Fibroblast of skin of left quadriceps (primary cell): ENCODE measurements at regions not wholly inside any gene's neighbourhood (a gene's known extent, or its start where the extent isn't known, plus 50 kb on each side); places are given as distances from the start of the nearest gene placed in this dataset.
A peak's percentile ranks its signal among the peaks of the same experiment; 100 is the strongest.
"Not testable (repeated sequence)": the region's sequence is repeated elsewhere in the genome, so short reads cannot be mapped to it uniquely, and the experiment has no call there.

Source experiments
- DNase-seq, 2 experiments: peaks; one replicate each; pipeline ENCODE4 v3.0.0-alpha.2; 2013; ENCODE audit warnings: low read depth in 2 of 2

- no peak for DNase-seq
These were observed 103.8 kb upstream of the LANCL2 start for GRCh38 chr7:55261386-55261770.

- not testable (repeated sequence) for DNase-seq
These were observed 99.8 kb upstream of the LANCL2 start for GRCh38 chr7:55265328-55265727.

DNA sequence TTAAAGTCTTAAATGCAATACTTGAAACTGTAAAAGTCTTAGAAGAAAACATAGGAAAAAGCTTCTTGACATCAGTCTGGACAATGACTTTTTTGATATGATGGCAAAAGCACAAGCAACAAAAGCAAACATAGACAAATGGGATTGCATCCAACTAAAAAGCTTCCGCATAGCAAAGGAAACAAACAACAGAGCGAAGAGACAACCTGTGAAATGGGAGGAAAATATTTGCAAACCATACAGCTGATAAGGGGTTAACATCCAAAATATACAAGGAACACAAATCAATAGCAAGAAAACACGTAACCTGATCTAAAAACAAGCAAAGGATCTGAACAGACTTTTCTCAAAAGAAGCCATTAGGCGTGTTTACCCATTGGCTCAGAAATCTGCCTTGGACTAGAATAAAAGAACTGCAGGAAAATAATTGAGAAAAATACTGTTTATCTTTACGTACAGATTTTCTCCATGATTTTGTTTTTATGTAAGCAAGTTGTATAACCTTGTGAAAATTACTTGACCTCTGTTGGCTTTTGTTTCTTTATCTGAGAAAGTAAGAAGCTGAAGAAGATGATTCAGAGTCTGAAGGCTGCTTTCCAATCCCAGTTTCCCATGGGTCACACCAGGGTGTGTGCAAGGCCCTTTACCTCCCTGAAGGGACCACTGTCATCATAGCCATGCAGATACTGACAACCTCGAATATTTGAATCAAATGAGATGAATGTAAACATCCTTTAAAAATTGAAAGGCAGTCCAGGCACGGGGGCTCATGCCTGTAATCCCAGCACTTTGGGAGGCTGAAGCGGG, 99.1 kb upstream of the LANCL2 start:
- DNase-seq, result no peak

GRCh38 chr7:55271069-55271626, 94.0 kb upstream of the LANCL2 start:
- DNase-seq, result no peak

DNA sequence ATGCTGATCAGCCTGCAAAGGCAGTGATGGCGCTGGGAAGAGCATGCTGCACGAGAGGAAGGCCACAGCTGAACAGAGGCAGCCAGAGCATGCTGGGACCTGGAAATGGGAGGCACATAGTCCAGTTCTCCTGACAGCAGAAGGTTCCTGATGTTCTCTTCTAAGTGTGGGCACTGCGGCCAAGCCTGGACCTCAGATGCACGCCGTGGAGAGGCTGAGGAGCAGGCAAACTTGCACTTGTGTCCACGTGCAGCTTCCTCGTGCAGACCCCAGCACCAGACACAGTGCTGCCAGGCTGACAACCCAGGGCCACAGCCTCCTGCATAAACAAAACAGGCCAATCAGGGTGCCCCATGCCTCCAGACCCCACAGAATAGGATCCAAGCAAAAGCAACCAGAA, 93.5 kb upstream of the LANCL2 start:
- DNase-seq, result no peak

GRCh38 chr7:55272328-55272727, 92.8 kb upstream of the LANCL2 start:
- no peak for DNase-seq

DNA sequence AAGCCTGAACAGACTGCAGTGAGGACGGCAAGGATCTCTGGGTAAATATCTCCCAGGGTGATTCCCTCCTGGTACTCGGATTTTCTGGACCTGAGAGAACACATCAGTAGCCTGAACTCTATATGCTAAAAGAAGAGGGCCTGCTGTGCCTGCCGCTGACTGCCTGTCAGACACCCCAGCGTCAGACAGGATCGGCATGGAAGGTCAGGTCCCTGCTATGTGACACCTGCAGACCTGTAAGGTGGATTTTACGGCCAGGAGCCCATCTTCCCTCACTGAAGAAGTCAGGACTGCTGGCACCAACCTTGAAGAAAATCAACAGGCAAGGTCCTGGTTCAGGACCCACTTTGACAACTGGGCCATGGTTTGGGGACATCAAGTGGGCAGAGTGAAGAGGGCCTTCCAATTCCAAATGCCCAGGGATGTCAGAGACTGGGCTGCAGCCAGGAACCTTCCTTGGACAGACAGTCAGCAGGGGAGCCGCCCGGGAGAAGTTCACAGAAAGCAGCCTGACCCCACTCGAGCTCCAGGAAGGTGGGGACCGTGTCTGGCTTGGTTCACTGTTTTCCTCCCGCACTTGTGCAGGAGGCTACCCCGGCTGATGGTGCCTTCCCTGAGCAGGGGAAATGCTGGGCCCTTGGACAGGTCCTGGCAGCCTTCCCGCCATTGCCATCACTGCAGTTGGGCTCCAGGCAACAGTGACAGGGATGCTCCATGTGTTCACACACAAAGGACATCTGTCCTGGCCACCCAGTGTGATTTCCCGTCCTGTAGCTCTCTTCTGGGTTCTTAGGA, 91.8 kb upstream of the LANCL2 start:
- DNase-seq, result no peak

DNA sequence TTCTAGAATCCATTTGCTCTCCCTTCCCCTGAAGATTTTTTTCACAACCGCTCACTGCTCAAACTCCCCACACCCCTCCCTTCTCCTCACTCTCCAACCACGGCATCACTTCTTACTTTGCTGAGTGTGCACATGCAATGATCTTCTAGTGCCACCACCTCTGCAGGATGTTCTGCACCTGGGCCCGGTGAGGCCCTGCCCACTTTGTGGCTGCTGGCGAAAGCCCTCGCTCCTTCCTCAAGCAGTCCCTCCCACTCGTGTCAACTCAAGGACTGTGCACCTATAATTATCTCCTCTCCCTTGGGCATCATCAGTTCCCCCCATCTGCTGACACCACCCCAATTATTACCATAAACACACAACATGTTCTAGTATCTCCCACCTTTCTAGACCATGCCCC, 91.0 kb upstream of the LANCL2 start:
- DNase-seq, result no peak

DNA sequence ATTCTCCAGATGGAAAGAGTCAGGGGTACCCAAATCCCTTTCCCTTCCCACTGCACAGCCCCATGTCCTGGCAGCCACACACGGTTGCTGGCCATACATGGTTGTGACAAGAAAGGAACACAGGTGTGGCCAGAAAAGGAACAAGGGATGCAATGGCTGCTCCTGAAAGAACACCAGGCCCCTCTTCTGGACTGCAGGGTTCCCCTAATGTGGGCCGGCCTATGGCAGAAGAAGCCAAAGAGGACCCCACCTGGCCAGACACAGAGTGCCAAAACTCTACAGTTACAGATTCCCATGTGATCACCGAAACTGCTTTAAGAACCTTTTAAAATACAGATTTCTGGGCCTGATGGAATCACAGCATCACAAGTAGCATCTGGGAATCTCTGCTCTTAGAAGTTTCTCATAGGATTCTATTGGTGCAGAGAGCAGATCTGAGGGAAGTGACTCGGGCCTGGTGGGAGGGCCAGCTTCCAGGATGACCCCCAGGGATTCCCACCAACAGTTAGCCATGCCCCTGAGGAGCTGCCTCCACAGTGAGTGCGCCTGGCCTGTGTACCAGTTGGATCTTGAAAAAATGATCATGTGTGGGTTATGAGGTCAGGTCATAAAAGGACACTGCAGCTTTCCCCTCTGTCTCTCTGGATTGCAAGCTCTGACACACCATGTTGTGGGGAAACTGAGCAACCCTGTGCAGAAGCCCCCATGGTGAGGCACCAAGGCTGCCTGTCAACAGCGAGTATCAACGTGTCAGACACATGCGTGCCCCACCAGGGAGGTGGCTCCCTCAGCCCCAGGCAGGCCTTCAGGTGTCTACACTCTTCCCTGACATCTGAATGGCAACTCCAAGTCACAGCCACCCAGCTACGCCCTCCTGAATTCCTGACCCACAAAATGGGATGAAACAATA, 89.6 kb upstream of the LANCL2 start:
- DNase-seq, result no peak

GRCh38 chr7:55276572-55277295, 88.4 kb upstream of the LANCL2 start:
- no peak for DNase-seq

DNA sequence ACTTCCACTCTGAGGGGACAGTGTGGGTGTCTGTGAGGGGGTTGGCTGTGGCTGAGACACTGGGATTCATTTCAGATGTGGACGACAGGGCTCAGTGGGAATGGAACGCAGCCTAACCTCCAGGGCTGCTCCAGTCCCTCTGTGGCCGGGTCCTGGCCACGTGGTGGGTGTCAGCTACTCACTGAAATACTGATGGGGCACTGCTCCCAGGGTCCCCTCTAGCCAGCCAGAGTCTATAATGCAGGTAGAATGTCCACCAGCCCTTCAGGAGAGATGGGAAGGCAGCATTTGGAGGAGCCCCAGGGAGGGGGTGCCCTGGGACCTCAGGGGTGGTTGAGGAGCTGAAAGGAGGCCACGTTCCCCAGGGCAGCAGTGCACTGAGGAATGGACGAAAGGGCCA, 87.2 kb upstream of the LANCL2 start:
- DNase-seq, result no peak

- DNase-seq, result no peak
These were observed 86.8 kb upstream of the LANCL2 start for GRCh38 chr7:55278321-55278720.

GRCh38 chr7:55279080-55279845, 85.9 kb upstream of the LANCL2 start:
- DNase-seq, result no peak

DNA sequence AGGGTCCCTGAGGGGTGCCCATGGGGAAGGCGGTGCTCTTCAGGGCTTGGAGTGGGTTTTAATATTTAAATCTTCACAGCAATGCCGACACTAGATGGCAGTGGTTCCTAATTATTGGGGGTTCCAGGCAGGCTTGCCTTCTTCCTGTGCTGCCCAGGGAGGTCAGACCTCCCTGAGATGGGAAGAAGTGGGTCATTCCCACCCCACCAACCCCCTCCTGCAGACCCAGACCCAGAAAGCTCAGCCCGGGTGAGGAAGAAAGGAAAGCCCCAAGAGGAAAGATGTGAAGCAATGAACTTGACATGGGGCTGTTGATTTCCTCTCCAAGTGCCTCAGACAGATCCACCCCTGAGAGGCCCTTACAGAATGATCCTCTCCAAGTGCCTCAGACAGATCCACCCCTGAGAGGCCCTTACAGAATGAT, 85.1 kb upstream of the LANCL2 start:
- peak; percentile 30 to 41 for DNase-seq

GRCh38 chr7:55285665-55286064, 79.5 kb upstream of the LANCL2 start:
- no peak for DNase-seq

DNA sequence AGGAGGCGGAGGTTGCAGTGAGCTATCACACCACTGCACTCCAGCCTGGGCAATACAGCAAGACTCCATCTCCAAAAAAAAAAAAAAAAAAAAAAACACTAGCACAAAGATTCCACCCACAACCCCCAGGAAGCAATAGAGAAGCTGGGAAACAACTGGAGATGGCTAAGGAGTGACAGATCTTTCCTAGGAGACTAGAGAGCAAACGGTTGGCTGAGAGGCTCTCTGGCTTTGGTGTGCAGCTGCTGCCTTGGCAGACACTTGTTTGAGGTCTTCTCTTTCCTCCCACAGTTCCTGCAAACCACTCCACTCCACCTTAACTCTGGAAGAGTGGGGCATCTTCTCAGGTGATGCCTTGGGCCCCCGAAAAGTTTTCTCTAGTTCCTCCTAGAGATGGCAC, 78.5 kb upstream of the LANCL2 start:
- DNase-seq, result no peak

DNA sequence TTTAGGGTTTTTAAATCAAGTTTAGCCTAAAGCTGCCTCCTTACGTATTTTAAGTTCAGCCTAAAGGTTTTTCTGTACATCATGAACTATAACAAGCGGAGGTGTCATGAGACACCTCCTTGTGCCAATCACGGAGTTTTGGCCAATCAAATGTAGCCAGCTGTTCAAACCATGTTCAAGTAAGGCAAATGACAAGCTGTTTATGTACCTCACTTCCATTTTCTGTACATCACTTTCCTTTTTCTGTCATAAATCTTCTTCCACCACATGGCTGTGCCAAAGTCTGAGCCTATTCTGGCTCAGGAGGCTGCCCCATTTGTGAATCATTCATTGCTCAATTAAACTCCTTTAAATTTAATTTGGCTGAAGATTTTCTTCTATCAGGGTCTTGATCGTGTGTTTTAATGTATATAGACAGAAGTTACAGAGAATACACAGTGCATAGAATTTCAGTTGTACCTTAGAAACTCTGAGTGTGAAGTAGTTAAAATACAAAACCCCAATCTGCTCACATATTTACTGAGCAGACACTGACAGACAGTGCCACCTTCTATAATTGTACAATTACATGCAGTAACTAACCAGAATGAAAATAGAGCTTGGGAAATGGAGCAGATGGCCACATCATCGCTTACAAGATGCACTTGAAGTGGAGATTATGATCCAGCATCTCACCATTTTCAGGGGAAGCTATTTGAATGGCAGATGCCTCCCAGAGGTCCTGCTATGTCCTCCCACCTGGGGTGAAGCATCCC, 76.9 kb upstream of the LANCL2 start:
- no peak for DNase-seq

DNA sequence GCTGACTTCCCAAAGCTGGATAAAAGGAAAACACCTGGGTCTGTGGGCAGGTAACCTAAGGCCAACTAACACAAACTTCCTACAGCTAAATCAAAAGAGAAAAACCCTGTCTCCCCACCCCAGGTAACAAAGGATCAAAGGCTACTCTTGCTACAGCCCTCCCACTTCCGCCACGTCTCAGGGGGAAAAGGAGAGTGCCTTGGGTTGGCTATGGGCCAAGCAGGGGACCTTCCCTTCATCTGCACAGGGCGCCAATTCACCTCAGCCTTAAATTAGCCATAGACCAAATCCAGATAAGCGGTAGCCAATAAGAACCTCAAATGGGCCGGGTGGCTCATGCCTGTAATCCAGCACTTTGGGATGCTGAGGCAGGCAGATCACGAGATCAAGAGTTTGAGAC, 69.1 kb upstream of the LANCL2 start:
- DNase-seq, result no peak

DNA sequence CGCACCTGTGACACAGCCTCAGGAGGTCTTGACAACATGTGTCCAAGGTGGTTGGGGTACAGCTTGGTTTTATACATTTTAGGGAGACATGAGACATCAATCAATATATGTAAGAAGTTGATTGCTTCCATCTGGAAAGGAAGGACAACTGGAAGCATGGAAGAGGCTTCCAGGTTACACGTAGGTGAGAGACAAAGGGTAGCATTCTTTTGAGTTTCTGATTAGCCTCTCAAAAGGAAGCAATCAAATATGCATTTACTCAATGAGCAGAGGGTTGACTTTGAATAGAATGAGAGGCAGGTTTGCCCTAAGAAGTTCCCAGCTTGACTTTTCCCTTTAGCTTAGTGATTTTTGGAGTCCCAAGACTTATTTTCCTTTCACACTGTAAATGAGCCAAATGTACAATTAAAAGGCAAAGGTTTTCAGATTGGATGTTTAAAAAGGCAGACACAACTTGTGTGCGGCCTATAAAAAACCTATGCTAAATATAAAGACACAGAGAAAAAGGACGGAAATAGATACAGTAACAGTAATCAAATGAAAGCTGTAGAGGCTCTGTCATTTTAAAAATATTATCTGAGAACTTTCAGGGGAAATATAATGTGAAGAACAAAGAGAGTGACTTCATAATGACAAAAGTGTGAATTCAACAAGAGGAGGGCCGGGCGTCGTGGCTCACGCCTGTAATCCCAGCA, 65.7 kb upstream of the LANCL2 start:
- no peak for DNase-seq
